Chondrocyte (in vitro differentiated cells): ENCODE measurements at regions not wholly inside any gene's neighbourhood (a gene's known extent, or its start where the extent isn't known, plus 50 kb on each side); places are given as distances from the start of the nearest gene placed in this dataset.

Source experiments
- DNase-seq: peaks from one replicate; pipeline ENCODE4 v3.0.0; 2021; ENCODE audit warnings: mixed read lengths, low spot score
- H3K27ac Mint-ChIP-seq: one replicate; pipeline ENCODE4 v1.8.0; 2021; ENCODE audit warnings: mild to moderate bottlenecking, moderate library complexity, mixed read lengths; ENCODE audit not compliant: unreplicated experiment
- H3K27me3 Mint-ChIP-seq: 2 replicates; pipeline ENCODE4 v1.8.0; 2021; ENCODE audit warnings: low read depth, mixed read lengths
- H3K36me3 Mint-ChIP-seq: 2 replicates; pipeline ENCODE4 v1.8.0; 2021; ENCODE audit warnings: low read depth, mixed read lengths
- H3K4me1 Mint-ChIP-seq: 2 replicates; pipeline ENCODE4 v1.8.0; 2021; ENCODE audit warnings: low read depth, mild to moderate bottlenecking, mixed read lengths
- H3K4me3 Mint-ChIP-seq: one replicate; pipeline ENCODE4 v1.8.0; 2021; ENCODE audit warnings: mild to moderate bottlenecking, moderate library complexity, mixed read lengths; ENCODE audit not compliant: unreplicated experiment
- H3K9me3 Mint-ChIP-seq: 2 replicates; pipeline ENCODE4 v1.8.0; 2021; ENCODE audit warnings: low read depth, mixed read lengths
- CTCF ChIP-seq: fragments of 200-600 bp; sonication (generic); IDR thresholded peaks from 2 replicates; pipeline ENCODE4 v1.5.0; 2021; ENCODE audit warnings: antibody characterized with exemption, mild to moderate bottlenecking, moderate library complexity

GRCh38 chr16:62967611-62968010, 931.4 kb upstream of the CDH8 start:
- Mint-ChIP-seq H3K9me3 (no peaks in the 10 kb centered on the region), H3K27me3 (no peaks in the 10 kb centered on the region), H3K36me3 (no peaks in the 10 kb centered on the region), H3K4me3 (no peak overlapping the region), H3K27ac (no peak overlapping the region), H3K4me1 (no peaks in the 10 kb centered on the region)
- TF ChIP-seq CTCF = no peak
- DNase-seq = no peak

DNA sequence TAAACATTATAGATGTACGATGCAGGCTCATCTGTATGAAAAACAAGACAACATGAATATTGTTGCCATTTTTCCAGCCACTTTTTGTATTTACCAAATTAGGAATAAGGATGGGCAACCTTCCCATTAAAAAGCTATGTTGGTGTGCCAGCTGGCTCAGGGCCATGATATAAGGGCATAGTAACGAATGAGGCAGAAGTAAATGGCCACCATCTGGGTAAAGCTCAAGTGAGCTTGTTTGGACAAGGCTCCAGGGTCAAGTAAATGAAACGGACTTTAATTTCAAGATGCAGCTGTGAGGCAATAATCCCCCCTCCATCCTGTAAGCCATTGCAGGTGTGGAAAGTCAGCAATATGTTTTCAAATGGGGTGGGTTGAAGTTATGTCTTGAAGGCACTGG, 930.9 kb upstream of the CDH8 start:
- H3K27ac Mint-ChIP-seq = no peak overlapping the region
- no peak for DNase-seq
- no peaks in the 10 kb centered on the region for H3K9me3 Mint-ChIP-seq
- no peaks in the 10 kb centered on the region for H3K27me3 Mint-ChIP-seq
- H3K4me1 Mint-ChIP-seq = no peaks in the 10 kb centered on the region
- no peak for TF ChIP-seq CTCF
- no peaks in the 10 kb centered on the region for H3K36me3 Mint-ChIP-seq
- H3K4me3 Mint-ChIP-seq = no peak overlapping the region

- Mint-ChIP-seq H3K27ac (no peak overlapping the region), H3K4me3 (no peak overlapping the region), H3K27me3 (no peaks in the 10 kb centered on the region), H3K9me3 (no peaks in the 10 kb centered on the region), H3K36me3 (no peaks in the 10 kb centered on the region), H3K4me1 (no peaks in the 10 kb centered on the region)
- TF ChIP-seq CTCF = no peak
- DNase-seq = no peak
Measured at GRCh38 chr16:62966626-62967025, 930.4 kb upstream of the CDH8 start.

GRCh38 chr16:62965831-62966230, 929.6 kb upstream of the CDH8 start:
- Mint-ChIP-seq H3K4me3 (no peak overlapping the region), H3K9me3 (no peaks in the 10 kb centered on the region), H3K27me3 (no peaks in the 10 kb centered on the region), H3K4me1 (no peaks in the 10 kb centered on the region), H3K27ac (no peak overlapping the region), H3K36me3 (no peaks in the 10 kb centered on the region)
- DNase-seq = no peak
- no peak for TF ChIP-seq CTCF

DNA sequence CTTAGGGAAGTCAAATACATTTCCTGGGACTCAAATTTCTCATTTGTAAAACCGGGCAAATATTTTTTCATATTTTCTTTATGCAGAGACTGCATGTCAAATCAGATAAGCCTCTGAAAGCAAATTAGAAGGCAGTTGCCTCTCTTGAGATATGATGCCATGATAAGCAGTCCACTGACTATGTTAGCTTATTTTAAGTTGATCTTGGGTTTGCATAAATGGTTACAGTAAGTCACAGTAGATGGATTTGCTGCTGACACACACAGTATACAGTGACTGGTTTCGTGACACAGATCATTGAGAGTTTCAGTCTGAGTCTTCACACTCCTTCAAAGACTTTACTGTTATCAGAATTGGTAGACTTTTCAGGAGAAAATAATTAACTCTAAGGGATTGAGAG, 927.6 kb upstream of the CDH8 start:
- Mint-ChIP-seq H3K27me3 (no peaks in the 10 kb centered on the region), H3K27ac (no peak overlapping the region), H3K4me3 (no peak overlapping the region), H3K36me3 (no peaks in the 10 kb centered on the region), H3K4me1 (no peaks in the 10 kb centered on the region), H3K9me3 (no peaks in the 10 kb centered on the region)
- no peak for TF ChIP-seq CTCF
- no peak for DNase-seq
